ENCODE measurements at regions not wholly inside any gene's neighbourhood (a gene's known extent, or its start where the extent isn't known, plus 50 kb on each side); places are given as distances from the start of the nearest gene placed in this dataset.

DNA sequence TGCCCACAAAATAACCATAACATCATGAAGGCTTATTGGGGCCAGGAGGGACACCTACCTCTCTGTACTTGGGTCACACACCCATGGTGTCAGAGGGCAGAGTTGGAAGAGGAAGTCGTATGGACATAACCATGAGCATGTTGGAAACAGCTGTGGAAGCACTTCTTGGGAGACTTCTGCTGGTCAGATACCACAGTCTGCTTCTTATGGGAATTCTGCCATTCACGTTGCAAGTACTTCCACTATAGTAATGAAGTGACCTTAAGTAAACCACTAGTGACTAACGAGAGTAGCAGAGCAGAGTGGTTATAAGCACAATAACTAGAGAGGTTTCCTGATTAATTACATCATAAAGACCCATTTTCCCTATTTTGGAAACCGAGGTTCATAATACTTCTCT, 61.1 kb upstream of the TFPI start:
- TF ChIP-seq POLR2AphosphoS5 (IDR thresholded peaks at IDR 0.05; ENCODE audit: borderline replicate concordance, low read depth, low read length) (no peak), EZH2 (IDR thresholded peaks at IDR 0.05) (no peak), FOXP2 (optimal IDR thresholded peaks at IDR 0.05; ENCODE audit: control extremely low read depth, extremely low read length, insufficient read depth) (no peak)
